SK-N-SH treated with all-trans-retinoic acid at 6 μM for 48 hours (cell line): ENCODE measurements at regions not wholly inside any gene's neighbourhood (a gene's known extent, or its start where the extent isn't known, plus 50 kb on each side); places are given as distances from the start of the nearest gene placed in this dataset.

Experiments used
- ATAC-seq: fragments of 200-7000 bp; cut with Tn5 transposase; 3 replicates; pipeline ENCODE4 v1.9.1; 2020; ENCODE audit warnings: mild to moderate bottlenecking, moderate library complexity
- ARNTL ChIP-seq: fragments of 450-650 bp; formaldehyde crosslinking; IDR thresholded peaks from 2 replicates; pipeline ENCODE4 v1.5.0; 2020; ENCODE audit warnings: low read depth, mild to moderate bottlenecking, moderate library complexity, borderline replicate concordance
- BACH2 ChIP-seq: fragments of 250-450 bp; sonication (Bioruptor Pico); IDR thresholded peaks from 2 replicates; pipeline ENCODE4 v1.9.0; 2021; ENCODE audit warnings: mild to moderate bottlenecking, borderline replicate concordance
- CREB5 ChIP-seq: fragments of 250-450 bp; sonication (Bioruptor Pico); IDR thresholded peaks from 2 replicates; pipeline ENCODE4 v1.5.1; 2020; ENCODE audit warnings: low read depth, mild to moderate bottlenecking, moderate library complexity
- ESRRG ChIP-seq: fragments of 250-450 bp; sonication (Bioruptor Pico); IDR thresholded peaks from 2 replicates; pipeline ENCODE4 v1.6.1; 2021; ENCODE audit warnings: mild to moderate bottlenecking
- GLIS3 ChIP-seq: fragments of 250-450 bp; sonication (Bioruptor Pico); IDR thresholded peaks from 2 replicates; pipeline ENCODE4 v1.5.0; 2020; ENCODE audit warnings: mild to moderate bottlenecking, moderate library complexity
- ISL1 ChIP-seq: fragments of 250-450 bp; sonication (Bioruptor Pico); IDR thresholded peaks from 2 replicates; pipeline ENCODE4 v2.1.2; 2022; ENCODE audit warnings: mild to moderate bottlenecking, moderate library complexity
- OSR1 ChIP-seq: fragments of 250-450 bp; sonication (Bioruptor Pico); IDR thresholded peaks from 2 replicates; pipeline ENCODE4 v1.8.0; 2022; ENCODE audit warnings: moderate library complexity, mild to moderate bottlenecking, inconsistent platforms
- PATZ1 ChIP-seq: fragments of 250-450 bp; sonication (Bioruptor Pico); IDR thresholded peaks from 2 replicates; pipeline ENCODE4 v1.8.0; 2020; ENCODE audit warnings: mild to moderate bottlenecking, moderate library complexity, borderline replicate concordance
- POU6F1 ChIP-seq: fragments of 250-450 bp; sonication (Bioruptor Pico); IDR thresholded peaks from 2 replicates; pipeline ENCODE4 v1.8.0; 2021; ENCODE audit warnings: low read depth, mild to moderate bottlenecking, moderate library complexity, borderline replicate concordance
- PPARA ChIP-seq: fragments of 250-450 bp; sonication (Bioruptor Pico); IDR thresholded peaks from 2 replicates; pipeline ENCODE4 v1.5.0; 2020; ENCODE audit warnings: mild to moderate bottlenecking, borderline replicate concordance
- SNAI2 ChIP-seq: fragments of 250-450 bp; sonication (Bioruptor Pico); IDR thresholded peaks from 2 replicates; pipeline ENCODE4 v1.5.0; 2020; ENCODE audit warnings: mild to moderate bottlenecking, moderate library complexity
- TCF4 ChIP-seq: fragments of 250-450 bp; sonication (Bioruptor Pico); IDR thresholded peaks from 2 replicates; pipeline ENCODE4 v1.8.0; 2021; ENCODE audit warnings: mild to moderate bottlenecking, moderate library complexity, borderline replicate concordance
- TOX ChIP-seq: fragments of 250-450 bp; sonication (Bioruptor Pico); IDR thresholded peaks from 2 replicates; pipeline ENCODE4 v1.8.0; 2021; ENCODE audit warnings: mild to moderate bottlenecking, moderate library complexity, borderline replicate concordance
- ZC3H10 ChIP-seq: fragments of 250-450 bp; sonication (Bioruptor Pico); IDR thresholded peaks from 2 replicates; pipeline ENCODE4 v1.5.1; 2021; ENCODE audit warnings: mild to moderate bottlenecking, moderate library complexity
- ZFP3 ChIP-seq: fragments of 250-450 bp; sonication (Bioruptor Pico); IDR thresholded peaks from 2 replicates; pipeline ENCODE4 v1.5.0; 2020; ENCODE audit warnings: mild to moderate bottlenecking, moderate library complexity
- ZFP30 ChIP-seq: fragments of 450-650 bp; formaldehyde crosslinking; IDR thresholded peaks from 2 replicates; pipeline ENCODE4 v1.5.0; 2022; ENCODE audit warnings: mild to moderate bottlenecking, moderate library complexity
- ZNF565 ChIP-seq: fragments of 450-650 bp; formaldehyde crosslinking; conservative IDR thresholded peaks from 2 replicates; pipeline ENCODE4 v1.5.0; 2020; ENCODE audit warnings: low read depth, mild to moderate bottlenecking, moderate library complexity
- ZNF70 ChIP-seq: fragments of 450-650 bp; formaldehyde crosslinking; IDR thresholded peaks from 2 replicates; pipeline ENCODE4 v1.5.0; 2020; ENCODE audit warnings: mild to moderate bottlenecking, moderate library complexity
- TF ChIP-seq, protein P1 (sequence below): fragments of 250-450 bp; sonication (Bioruptor Pico); IDR thresholded peaks from 2 replicates; pipeline ENCODE4 v1.5.1; 2021; ENCODE audit warnings: mild to moderate bottlenecking, moderate library complexity
- TF ChIP-seq, protein P2 (sequence below): fragments of 250-450 bp; sonication (Bioruptor Pico); IDR thresholded peaks from 2 replicates; pipeline ENCODE4 v1.5.0; 2020; ENCODE audit warnings: mild to moderate bottlenecking, moderate library complexity

- TF ChIP-seq PPARA (CRISPR knock-in tag): no peak
- TF ChIP-seq ARNTL (CRISPR knock-in tag): no peak
- TF ChIP-seq PATZ1 (CRISPR knock-in tag): no peak
- no peak for TF ChIP-seq BACH2 (CRISPR knock-in tag)
- TF ChIP-seq ISL1 (CRISPR knock-in tag): no peak
- no peak for TF ChIP-seq ZFP30
- TF ChIP-seq, protein P1, sequence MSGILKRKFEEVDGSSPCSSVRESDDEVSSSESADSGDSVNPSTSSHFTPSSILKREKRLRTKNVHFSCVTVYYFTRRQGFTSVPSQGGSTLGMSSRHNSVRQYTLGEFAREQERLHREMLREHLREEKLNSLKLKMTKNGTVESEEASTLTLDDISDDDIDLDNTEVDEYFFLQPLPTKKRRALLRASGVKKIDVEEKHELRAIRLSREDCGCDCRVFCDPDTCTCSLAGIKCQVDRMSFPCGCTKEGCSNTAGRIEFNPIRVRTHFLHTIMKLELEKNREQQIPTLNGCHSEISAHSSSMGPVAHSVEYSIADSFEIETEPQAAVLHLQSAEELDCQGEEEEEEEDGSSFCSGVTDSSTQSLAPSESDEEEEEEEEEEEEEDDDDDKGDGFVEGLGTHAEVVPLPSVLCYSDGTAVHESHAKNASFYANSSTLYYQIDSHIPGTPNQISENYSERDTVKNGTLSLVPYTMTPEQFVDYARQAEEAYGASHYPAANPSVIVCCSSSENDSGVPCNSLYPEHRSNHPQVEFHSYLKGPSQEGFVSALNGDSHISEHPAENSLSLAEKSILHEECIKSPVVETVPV (CRISPR knock-in tag): no peak
- no peak for TF ChIP-seq OSR1 (CRISPR knock-in tag)
- no peak for TF ChIP-seq POU6F1 (CRISPR knock-in tag)
- no peak for TF ChIP-seq TOX (CRISPR knock-in tag)
- TF ChIP-seq ZNF70: no peak
- no peak for TF ChIP-seq CREB5
- TF ChIP-seq ZNF565 (CRISPR knock-in tag): no peak
- no peak for TF ChIP-seq TCF4 (CRISPR knock-in tag)
- TF ChIP-seq, protein P2, sequence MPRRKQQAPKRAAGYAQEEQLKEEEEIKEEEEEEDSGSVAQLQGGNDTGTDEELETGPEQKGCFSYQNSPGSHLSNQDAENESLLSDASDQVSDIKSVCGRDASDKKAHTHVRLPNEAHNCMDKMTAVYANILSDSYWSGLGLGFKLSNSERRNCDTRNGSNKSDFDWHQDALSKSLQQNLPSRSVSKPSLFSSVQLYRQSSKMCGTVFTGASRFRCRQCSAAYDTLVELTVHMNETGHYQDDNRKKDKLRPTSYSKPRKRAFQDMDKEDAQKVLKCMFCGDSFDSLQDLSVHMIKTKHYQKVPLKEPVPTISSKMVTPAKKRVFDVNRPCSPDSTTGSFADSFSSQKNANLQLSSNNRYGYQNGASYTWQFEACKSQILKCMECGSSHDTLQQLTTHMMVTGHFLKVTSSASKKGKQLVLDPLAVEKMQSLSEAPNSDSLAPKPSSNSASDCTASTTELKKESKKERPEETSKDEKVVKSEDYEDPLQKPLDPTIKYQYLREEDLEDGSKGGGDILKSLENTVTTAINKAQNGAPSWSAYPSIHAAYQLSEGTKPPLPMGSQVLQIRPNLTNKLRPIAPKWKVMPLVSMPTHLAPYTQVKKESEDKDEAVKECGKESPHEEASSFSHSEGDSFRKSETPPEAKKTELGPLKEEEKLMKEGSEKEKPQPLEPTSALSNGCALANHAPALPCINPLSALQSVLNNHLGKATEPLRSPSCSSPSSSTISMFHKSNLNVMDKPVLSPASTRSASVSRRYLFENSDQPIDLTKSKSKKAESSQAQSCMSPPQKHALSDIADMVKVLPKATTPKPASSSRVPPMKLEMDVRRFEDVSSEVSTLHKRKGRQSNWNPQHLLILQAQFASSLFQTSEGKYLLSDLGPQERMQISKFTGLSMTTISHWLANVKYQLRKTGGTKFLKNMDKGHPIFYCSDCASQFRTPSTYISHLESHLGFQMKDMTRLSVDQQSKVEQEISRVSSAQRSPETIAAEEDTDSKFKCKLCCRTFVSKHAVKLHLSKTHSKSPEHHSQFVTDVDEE: no peak
- TF ChIP-seq ESRRG (CRISPR knock-in tag): no peak
- no peak for TF ChIP-seq ZFP3 (CRISPR knock-in tag)
- TF ChIP-seq ZC3H10 (CRISPR knock-in tag): no peak
- ATAC-seq: no peak
These were observed 86.4 kb downstream of the MED10 start for GRCh38 chr5:6291961-6292360.

GRCh38 chr5:6289239-6289638, 89.1 kb downstream of the MED10 start:
- TF ChIP-seq PATZ1 (CRISPR knock-in tag) (no peak), TCF4 (CRISPR knock-in tag) (no peak), SNAI2 (CRISPR knock-in tag) (no peak), ZNF70 (no peak), ZNF565 (CRISPR knock-in tag) (no peak), GLIS3 (CRISPR knock-in tag) (no peak)
- TF ChIP-seq, protein P1 (CRISPR knock-in tag): no peak
- no peak for ATAC-seq
